Ovary (tissue), 7 donors: ENCODE measurements at regions not wholly inside any gene's neighbourhood (a gene's known extent, or its start where the extent isn't known, plus 50 kb on each side); places are given as distances from the start of the nearest gene placed in this dataset.

Experiments used
- DNase-seq, 5 donors: peaks; one replicate each; pipeline ENCODE4 v3.0.0-alpha.2; 2019 to 2020
- H3K27ac ChIP-seq, 2 donors: fragments of 200-600 bp; one replicate each; pipeline versions ENCODE4 v1.5.1 to v1.8.0; 2019 to 2022
- H3K27me3 ChIP-seq: fragments of 200-600 bp; one replicate; pipeline ENCODE4 v1.8.0; 2022
- H3K36me3 ChIP-seq: fragments of 200-600 bp; sonication (generic); one replicate; pipeline ENCODE4 v1.5.1; 2019
- H3K4me1 ChIP-seq: one replicate; pipeline ENCODE4 v1.8.1; 2013; ENCODE audit warnings: mild to moderate bottlenecking, moderate library complexity; ENCODE audit not compliant: insufficient read depth
- H3K4me3 ChIP-seq: fragments of 200-600 bp; sonication (generic); one replicate; pipeline ENCODE4 v1.5.1; 2017
- H3K9me3 ChIP-seq, 2 donors: fragments of 200-600 bp in 1 of 2; sonication (generic) in 1 of 2; one replicate each; pipeline versions ENCODE4 v1.5.1 to v1.8.1; 2013 to 2019; ENCODE audit warnings: mild to moderate bottlenecking in 1 of 2, moderate library complexity in 1 of 2
- EP300 ChIP-seq: sonication (generic); formaldehyde crosslinking; IDR thresholded peaks from one replicate; pipeline ENCODE4 v1.6.1; 2017; ENCODE audit warnings: antibody characterized with exemption
- POLR2A ChIP-seq: fragments of 450-650 bp; IDR thresholded peaks from one replicate; pipeline ENCODE4 v1.6.1; 2017; ENCODE audit warnings: antibody characterized with exemption, mild to moderate bottlenecking, moderate library complexity
- WGBS, 3 donors: extraction: QIAGEN DNeasy Blood & Tissue Kit in 1 of 3; methylation state at CpG; one replicate each; pipeline versions ENCODE4 v1.1.5 to v1.1.7; 2013 to 2017; 5-methylcytosine and 5-hydroxymethylcytosine counted together
- intact Hi-C, 4 donors: fragments of 100-400 bp; cut with DNase I; formaldehyde crosslinking; loops; one replicate each; pipeline versions ENCODE4 v1.11.0 to v1.15.1; 2022 to 2023
- TF ChIP-seq, protein P1 (sequence below), 3 donors: fragments of 450-650 bp in 2 of 3; fragments of 200-600 bp in 1 of 3; IDR thresholded peaks; one replicate each; pipeline versions ENCODE4 v1.5.1 to v1.8.0; 2016 to 2022; ENCODE audit warnings: antibody characterized with exemption in 3 of 3, mild to moderate bottlenecking in 1 of 3
- donor health status: DM: no; HTN: no; CAD: no; lungs with moderate emphysema.
- donor health status: DM: no; HTN: no; CAD: no.
- donor health status: Bipolar disorder and iron deficiency.
- donor health status: DM: no; HTN: no; CAD: no.
- donor health status: DM: yes; HTN: yes; CAD: no.

DNA sequence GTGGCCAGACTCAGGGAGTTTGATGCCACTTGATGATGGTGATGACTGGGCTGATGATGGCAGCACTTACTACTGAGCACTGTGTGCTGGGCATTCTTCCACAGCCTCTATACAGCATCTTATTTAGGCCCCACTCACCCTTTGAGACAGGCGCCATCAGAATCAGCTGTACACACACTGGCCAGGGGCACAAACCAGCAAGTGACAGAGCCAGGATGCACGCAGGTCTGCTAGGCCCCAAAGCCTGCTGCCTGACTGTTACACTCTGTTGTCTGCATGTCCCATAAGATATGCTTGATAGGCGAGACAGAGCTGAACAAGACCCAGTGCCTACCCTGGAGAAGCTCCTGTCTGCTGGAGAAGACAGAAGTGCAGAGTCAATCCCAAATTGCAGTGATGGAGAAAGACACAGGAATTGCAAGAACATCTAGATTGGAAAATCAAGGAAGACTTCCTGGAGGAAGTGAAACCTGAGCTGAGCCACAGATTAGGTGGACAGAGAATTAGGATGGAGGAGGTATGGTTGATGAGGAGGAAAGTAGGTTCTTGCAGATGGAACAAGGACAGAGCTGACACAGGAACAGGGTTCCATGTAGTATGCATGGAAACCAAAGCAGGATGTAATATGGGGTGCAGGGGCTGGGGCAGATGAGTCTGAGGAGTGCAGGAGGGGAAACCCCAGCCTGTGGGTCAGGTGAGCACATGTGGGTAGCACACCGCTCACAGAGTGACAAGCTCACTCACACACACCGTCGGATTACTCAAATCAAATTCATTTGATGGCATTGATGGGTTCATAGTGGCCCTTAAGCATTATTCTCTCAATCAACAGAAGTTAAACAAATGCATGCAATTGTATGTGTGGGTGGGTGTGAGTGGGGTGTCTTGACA lies 117.3 kb downstream of the BEGAIN start:
- H3K9me3 ChIP-seq, result no peaks in the 10 kb centered on the region
- H3K4me3 ChIP-seq, result no peak overlapping the region
- no peak for DNase-seq
- no peaks in the 10 kb centered on the region for H3K4me1 ChIP-seq
- H3K27me3 ChIP-seq, result no peaks in the 10 kb centered on the region
- TF ChIP-seq POLR2A (no peak), EP300 (no peak)
- TF ChIP-seq, protein P1, sequence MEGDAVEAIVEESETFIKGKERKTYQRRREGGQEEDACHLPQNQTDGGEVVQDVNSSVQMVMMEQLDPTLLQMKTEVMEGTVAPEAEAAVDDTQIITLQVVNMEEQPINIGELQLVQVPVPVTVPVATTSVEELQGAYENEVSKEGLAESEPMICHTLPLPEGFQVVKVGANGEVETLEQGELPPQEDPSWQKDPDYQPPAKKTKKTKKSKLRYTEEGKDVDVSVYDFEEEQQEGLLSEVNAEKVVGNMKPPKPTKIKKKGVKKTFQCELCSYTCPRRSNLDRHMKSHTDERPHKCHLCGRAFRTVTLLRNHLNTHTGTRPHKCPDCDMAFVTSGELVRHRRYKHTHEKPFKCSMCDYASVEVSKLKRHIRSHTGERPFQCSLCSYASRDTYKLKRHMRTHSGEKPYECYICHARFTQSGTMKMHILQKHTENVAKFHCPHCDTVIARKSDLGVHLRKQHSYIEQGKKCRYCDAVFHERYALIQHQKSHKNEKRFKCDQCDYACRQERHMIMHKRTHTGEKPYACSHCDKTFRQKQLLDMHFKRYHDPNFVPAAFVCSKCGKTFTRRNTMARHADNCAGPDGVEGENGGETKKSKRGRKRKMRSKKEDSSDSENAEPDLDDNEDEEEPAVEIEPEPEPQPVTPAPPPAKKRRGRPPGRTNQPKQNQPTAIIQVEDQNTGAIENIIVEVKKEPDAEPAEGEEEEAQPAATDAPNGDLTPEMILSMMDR (IDR thresholded peaks at IDR 0.05), result no peak
- no peaks in the 10 kb centered on the region for H3K36me3 ChIP-seq
- intact Hi-C loops, result no loop called here
- H3K27ac ChIP-seq, result no peak overlapping the region
- 97 to 98% (median 97%) methylated on average over 6 of the region's 6 CpGs for WGBS, 3 donors

DNA sequence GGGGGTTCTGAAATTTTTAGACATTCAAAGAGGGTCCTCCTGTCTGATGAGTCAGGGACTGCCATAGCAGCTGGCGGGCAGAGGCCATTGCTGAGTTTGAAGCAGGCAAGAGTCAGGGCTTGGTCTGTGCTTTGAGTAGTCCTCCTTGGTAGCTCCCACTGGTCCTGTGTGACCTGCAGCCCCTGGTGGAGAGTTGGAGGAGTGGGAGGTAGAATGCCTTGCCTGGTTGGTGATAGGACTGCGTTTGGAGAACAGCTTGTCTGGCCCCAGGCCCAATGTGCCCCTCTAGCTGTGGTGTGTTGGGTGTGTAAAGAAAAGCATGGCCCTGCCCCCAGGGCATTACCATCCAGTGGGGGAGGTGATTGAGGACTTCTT lies 116.7 kb downstream of the BEGAIN start:
- H3K4me3 ChIP-seq, result no peak overlapping the region
- H3K4me1 ChIP-seq, result no peaks in the 10 kb centered on the region
- WGBS, 3 donors, result 70 to 87% (median 76%) methylated on average over 2 of the region's 2 CpGs
- H3K27ac ChIP-seq, result no peak overlapping the region
- intact Hi-C loops, result no loop called here
- DNase-seq, result no peak
- TF ChIP-seq POLR2A (no peak), EP300 (no peak)
- TF ChIP-seq, protein P1 (IDR thresholded peaks at IDR 0.05), result no peak
- H3K9me3 ChIP-seq, result no peaks in the 10 kb centered on the region
- no peaks in the 10 kb centered on the region for H3K27me3 ChIP-seq
- no peaks in the 10 kb centered on the region for H3K36me3 ChIP-seq

DNA sequence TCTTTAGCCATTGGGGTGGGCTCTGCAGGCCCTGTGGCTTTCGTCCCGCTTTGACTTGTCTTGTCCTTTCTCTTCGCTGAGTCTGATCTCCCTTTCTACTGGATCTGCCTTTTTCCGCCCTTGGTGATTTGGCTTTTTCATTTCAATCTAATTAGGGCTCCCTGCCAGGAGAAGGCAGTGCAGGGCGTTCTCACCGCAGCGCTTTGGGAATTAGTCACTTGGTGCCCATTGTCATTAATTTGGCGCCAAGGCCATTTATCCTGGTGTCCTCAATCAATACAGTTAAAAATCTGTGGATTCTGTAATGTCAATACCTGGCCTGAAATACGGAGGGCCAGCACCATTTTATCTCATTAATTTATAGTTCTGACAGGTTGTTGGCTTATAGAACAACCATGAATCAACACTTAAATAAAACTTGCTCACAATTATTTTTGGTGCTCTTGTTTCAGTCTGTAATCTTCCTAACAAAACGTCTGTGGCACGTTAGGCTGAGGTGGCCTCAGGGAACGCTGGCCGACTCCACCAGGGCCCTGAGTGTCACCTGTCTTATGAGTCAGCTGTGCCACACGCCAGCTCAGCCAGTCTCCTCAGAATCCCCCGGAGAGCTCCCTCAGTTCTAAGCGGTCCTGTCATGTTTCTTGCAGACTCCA lies 115.7 kb downstream of the BEGAIN start:
- intact Hi-C loops, result no loop called here
- no peak for TF ChIP-seq POLR2A
- TF ChIP-seq, protein P1 (IDR thresholded peaks at IDR 0.05), result no peak
- TF ChIP-seq EP300, result no peak

DNA sequence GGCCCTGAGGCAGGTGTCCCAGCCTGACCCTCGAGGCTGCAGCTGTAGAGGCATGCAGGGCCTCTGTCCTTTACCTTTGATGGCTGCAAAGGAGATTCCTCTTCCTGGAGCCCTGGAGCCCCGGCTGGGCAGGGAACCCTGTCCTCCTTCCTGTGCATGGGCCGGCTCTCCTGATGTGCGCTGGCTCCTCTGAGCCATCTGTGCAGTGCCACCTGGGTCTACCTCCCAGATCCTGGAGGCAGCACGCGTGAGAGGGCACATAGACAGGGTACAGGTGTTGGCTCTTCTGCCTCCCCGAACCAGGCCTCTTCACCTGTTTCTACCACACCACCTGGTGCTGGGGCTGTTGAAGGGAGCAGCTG lies 115.1 kb downstream of the BEGAIN start:
- Histone ChIP-seq H3K36me3 (no peaks in the 10 kb centered on the region), H3K9me3 (no peaks in the 10 kb centered on the region), H3K4me1 (no peaks in the 10 kb centered on the region), H3K27ac (no peak overlapping the region), H3K4me3 (no peak overlapping the region), H3K27me3 (no peaks in the 10 kb centered on the region)
- TF ChIP-seq, protein P1 (IDR thresholded peaks at IDR 0.05), result no peak
- no peak for TF ChIP-seq EP300
- TF ChIP-seq POLR2A, result no peak
- intact Hi-C loops, result no loop called here
- DNase-seq, result no peak
- WGBS, 3 donors, result 71 to 78% (median 73%) methylated on average over 7 of the region's 7 CpGs

More for the DNA sequence above, 115.7 kb downstream of the BEGAIN start:
- no peaks in the 10 kb centered on the region for H3K9me3 ChIP-seq
- no peak overlapping the region for H3K27ac ChIP-seq
- WGBS, 3 donors, result 76 to 88% (median 87%) methylated on average over 16 of the region's 16 CpGs
- no peaks in the 10 kb centered on the region for H3K27me3 ChIP-seq
- H3K4me1 ChIP-seq, result no peaks in the 10 kb centered on the region
- no peak overlapping the region for H3K4me3 ChIP-seq
- no peak for DNase-seq
- no peaks in the 10 kb centered on the region for H3K36me3 ChIP-seq
